Transverse colon (tissue), 4 donors: ENCODE measurements at regions not wholly inside any gene's neighbourhood (a gene's known extent, or its start where the extent isn't known, plus 50 kb on each side); places are given as distances from the start of the nearest gene placed in this dataset.

Source experiments
- CTCF ChIP-seq, 5 experiments: fragments of 200-600 bp in 3 of 5; fragments of 450-650 bp in 2 of 5; sonication (generic) in 3 of 5; IDR thresholded peaks; 1 replicate in 2 of 5; 2 replicates in 3 of 5; pipeline ENCODE4 v1.5.1; 2016 to 2017; ENCODE audit warnings: antibody characterized with exemption in 5 of 5, inconsistent platforms in 3 of 5, mild to moderate bottlenecking in 2 of 5, moderate library complexity in 1 of 5
- EP300 ChIP-seq: sonication (generic); formaldehyde crosslinking; IDR thresholded peaks from one replicate; pipeline ENCODE4 v1.6.1; 2017; ENCODE audit warnings: antibody characterized with exemption, low read depth
- POLR2A ChIP-seq: fragments of 450-650 bp; IDR thresholded peaks from one replicate; pipeline ENCODE4 v1.6.1; 2016; ENCODE audit warnings: antibody characterized with exemption, mild to moderate bottlenecking, moderate library complexity
- POLR2AphosphoS5 ChIP-seq, 3 donors: sonication (generic); formaldehyde crosslinking; IDR thresholded peaks; one replicate each; pipeline ENCODE4 v1.6.1; 2016; ENCODE audit warnings: antibody characterized with exemption in 3 of 3

- TF ChIP-seq CTCF (IDR thresholded peaks at IDR 0.05) (no peak), EP300 (no peak), POLR2A (no peak), POLR2AphosphoS5 (IDR thresholded peaks at IDR 0.05) (no peak)
These were observed 150.2 kb upstream of the MEOX2 start for GRCh38 chr7:15836651-15837050.
